ENCODE measurements at regions not wholly inside any gene's neighbourhood (a gene's known extent, or its start where the extent isn't known, plus 50 kb on each side); places are given as distances from the start of the nearest gene placed in this dataset.

DNA sequence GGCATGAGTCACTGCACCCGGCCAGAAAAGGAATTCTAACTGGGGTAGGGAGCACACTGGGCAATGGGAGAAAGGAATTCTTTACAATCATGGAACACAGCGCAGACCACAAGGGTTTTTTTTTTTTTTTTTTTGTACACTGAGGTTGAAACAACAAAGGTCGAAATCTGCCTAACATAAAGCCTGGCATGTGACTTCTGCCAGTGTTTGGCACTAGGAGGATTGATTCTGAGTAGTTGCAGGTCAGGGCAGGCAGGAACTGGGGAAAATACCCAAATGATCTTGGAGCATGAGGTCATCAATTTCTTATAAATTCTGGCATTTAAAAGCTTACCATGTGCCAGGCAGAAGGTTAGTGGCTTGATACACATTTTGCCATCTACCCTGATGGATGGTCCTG is 202.0 kb upstream of the SNX19 start:
- no peak for DNase-seq (ENCODE audit: low read depth in 2 of 2)

DNA sequence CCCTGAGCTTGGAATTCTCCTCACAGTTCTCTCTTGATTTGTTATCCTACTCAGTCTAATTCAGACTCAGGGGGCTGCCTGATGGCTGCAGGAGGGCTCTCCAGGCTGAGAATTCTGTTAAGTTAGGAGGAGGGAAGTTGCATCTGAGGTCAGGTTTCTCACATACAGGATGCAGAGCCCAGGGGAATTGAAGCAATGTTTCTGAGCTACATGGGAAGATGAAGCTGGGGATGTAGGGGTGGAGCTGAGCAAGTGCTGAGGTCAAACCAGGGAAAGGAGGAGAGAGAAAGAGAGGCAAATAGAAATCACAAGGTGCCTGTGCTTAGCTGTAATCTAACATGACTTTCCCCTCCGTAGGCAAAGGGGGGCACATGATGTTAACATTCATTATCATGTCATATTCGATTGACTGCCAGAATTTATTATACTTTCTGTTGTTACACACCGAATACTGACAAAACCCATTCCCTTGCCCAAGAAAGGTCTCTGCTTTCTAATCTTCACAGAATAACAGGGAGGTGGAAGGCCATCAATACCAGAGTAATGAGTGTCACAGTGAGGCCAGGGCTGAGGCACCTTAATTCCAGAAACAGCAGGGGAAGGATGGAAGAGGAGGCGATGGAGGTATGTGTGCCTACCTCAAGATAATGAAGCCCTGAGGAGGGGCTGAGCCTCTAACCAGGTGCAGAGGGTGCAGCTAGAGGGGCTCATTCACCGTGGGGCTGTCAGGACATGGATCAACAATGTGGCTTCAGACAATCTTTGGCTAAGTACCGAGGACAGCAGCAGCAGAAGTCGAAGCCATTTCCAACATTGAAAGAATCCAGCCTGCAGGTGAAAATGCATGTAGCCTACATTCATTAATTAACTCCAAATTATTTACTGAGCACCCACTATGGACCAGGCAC is 205.4 kb upstream of the SNX19 start:
- DNase-seq (ENCODE audit: low read depth in 2 of 2), result no peak

DNA sequence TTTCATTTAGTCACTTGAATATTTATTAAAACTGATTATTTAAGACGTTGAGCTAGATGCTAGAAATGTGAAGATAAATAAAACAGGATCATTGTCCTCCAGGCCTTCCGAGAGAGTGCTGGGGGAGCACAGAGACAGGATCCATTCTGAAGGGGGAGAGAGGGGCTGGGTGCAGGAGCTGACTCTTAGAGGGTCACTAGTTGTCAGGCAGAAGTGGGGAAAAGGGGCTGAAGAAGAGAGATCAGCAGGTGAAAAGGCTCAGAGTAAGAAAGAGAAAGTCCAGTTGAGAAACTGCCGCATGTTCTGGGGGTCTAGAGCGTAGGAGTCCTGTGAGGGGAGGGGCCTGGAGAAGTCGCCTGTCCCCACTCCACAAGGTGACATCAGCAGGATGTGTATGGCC is 206.2 kb upstream of the SNX19 start:
- DNase-seq (ENCODE audit: low read depth in 2 of 2), result no peak

GRCh38 chr11:131129474-131129873 is 213.2 kb upstream of the SNX19 start:
- no peak for DNase-seq (ENCODE audit: low read depth in 2 of 2)

DNA sequence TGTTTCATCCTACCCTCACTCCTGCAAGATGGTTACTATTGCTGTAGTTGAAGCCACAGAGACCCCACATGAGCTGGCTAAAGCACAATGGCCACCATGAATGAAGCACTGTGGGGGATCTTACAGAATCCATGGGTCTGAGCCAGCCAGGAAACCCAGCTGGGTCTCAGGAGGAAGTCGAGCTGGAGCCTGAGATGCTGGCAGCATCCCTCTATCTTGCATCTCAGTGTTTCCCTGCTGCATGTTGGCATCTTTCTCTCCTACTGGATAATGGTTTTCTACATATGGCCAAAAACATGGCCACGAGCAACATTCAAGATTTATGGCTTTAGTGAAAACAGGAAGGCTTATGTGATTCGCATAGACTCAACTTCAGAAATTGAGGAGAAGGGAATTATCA is 219.3 kb upstream of the SNX19 start:
- DNase-seq (ENCODE audit: low read depth in 2 of 2), result no peak

DNA sequence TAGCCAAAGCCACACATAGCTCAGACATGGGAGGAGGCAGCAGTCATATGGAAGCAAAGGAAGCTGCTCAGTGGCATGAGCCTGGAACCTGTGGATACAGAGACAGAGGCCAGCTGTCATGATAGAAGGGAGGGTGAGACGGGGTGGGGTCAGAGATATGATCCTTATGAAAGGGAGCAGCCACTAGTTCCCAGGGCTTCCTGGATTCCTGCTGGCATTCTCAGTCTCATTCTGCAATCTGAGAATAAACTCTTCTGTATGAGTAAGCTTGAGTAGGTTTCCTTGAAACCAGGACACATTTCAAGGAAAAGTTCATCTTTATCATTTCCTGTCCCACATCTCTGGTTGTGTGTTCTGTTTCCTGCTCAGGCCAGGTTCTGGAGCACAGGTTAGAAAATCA is 220.2 kb upstream of the SNX19 start:
- DNase-seq (ENCODE audit: low read depth in 2 of 2), result no peak

- DNase-seq (ENCODE audit: low read depth in 2 of 2), result no peak
Observed at GRCh38 chr11:131137046-131137445, 220.8 kb upstream of the SNX19 start.

DNA sequence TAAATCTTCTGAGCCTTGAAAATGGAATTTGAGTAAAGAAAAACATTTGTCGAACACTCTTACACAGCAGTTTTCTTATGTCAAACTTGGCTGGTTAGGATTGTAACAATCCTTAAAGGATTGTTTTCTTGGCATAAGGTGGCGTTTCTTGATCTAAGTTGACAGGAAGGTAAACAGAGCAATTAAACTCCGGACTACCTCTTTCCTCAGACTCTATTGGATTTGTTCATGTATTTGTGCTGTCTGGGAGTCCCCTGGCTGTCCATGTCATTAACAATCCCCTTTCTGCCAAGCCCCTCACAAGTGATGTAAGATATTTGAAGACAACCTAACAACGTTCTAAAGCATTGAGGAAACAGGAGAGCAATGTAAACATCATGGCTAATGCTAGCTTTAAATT is 222.5 kb upstream of the SNX19 start:
- no peak for DNase-seq (ENCODE audit: low read depth in 2 of 2)

DNA sequence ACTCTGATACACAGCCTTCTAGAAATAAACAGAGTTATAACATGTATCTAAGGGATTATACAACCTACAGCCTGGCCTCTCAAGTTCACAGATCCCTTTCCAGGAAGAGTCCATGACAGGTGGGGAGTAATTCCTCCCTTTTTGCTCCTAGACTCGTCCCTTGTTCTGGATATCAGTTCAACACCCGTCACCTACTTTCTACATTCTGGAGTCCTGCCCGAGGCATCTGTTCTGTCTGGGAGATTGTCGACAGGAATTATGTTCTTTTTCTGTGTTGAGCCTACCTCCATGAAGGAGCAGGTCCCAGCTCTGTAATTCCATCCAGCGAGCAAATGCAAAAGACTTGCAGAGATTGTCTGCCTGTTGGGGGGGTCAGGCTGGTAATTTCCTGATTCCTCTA is 224.6 kb upstream of the NTM start:
- no peak for DNase-seq (ENCODE audit: low read depth in 2 of 2)

- no peak for DNase-seq (ENCODE audit: low read depth in 2 of 2)
Observed at GRCh38 chr11:131146827-131147490, 223.5 kb upstream of the NTM start.

- no peak for DNase-seq (ENCODE audit: low read depth in 2 of 2)
Observed at GRCh38 chr11:131154351-131154750, 216.1 kb upstream of the NTM start.

- no peak for DNase-seq (ENCODE audit: low read depth in 2 of 2)
Observed at GRCh38 chr11:131157678-131158077, 212.7 kb upstream of the NTM start.

DNA sequence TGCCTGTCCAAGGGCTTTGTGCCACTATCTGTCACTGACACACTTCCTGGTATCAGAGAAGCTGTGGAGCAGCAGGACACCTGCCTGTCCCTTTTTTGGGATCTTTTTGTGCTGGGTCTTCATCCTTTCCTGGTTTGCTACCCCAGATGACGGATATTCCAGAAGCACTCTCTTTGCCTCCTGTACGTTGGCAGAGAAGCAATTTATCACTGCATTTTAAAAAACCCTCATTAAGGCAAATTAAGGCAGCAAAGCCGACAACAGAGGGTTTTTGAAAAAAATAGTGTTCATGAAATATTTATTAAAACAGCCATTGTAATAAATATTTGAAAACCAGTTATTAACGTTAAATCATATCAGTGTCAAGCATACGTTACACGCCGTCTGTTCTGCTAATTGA is 209.6 kb upstream of the NTM start:
- no peak for DNase-seq (ENCODE audit: low read depth in 2 of 2)

DNA sequence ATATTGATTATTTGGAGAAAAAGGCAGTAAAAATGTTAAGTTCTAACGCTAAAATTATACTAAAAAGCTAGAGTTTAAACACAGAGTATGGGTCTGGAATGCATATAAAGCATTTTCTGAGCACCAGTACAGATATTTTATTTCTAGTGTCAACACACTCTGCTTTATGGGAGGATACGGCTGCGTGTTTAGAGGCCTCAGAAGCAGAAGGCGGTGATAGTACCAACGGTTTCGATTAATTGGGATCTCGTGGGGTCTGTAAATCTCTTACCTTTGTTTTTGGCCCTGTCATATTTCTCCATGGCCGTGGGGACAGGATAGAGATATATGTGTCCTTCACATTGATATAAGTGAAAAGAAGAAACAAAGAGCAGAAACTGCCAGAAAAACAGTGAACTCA is 206.8 kb upstream of the NTM start:
- DNase-seq (ENCODE audit: low read depth in 2 of 2), result no peak

DNA sequence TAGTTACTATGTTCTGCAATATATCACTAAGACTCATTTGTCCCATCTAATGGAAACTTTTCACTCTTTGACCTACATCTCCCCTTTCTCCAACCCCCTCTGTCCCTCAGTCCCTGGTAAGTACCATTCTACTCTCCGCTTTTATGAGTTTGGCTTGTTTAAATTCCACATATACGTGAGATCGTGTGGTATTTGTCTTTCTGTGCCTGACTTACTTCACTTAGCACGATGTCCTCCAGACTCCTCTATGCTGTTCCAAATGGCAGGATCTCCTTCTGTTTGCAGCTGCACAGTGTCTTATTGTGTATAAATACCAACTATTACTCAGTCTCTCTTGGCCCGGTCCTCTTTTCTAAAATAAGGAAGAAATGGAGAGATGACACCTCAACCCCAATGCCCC is 205.4 kb upstream of the NTM start:
- DNase-seq (ENCODE audit: low read depth in 2 of 2), result no peak

DNA sequence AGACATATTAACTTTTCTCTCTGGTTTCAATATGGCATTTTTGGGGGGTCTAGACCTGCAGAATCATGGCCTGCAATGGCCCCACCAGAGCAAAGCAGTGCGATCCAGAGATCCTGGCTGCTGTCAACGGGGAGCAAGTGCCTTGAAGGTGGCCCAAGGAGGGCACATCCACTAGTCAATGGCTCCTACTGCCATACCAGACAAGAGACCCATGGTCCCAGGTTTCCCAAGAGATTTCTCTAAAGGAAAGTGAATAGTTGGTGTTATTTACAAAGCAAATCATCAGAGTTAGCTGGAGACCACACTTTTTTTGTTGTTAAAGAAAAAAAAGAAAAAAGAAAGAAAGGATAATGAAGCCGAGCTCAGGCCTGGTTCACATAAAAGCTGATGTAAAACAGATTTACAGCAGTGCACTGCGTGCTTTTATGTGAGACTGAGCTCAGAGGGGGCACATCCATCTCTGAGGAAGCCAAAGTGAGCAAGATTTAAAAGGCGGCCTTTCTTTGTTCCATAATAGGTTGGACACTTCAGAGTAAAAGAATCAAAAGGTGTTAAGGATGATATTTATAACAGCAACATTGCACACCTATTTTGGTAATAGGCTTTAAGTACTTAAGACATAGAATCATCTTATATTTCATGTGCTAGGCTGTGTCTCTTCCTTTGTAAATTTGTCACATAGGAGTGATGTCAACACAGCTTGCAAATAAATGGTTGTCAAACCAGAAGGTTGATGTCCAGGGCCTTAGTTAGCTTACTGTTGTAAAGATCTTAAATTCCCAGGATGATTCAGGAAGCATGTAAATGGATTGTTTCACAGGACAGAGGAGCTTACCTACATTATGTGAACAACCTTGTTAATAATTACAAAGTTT is 201.3 kb upstream of the NTM start:
- no peak for DNase-seq (ENCODE audit: low read depth in 2 of 2)

DNA sequence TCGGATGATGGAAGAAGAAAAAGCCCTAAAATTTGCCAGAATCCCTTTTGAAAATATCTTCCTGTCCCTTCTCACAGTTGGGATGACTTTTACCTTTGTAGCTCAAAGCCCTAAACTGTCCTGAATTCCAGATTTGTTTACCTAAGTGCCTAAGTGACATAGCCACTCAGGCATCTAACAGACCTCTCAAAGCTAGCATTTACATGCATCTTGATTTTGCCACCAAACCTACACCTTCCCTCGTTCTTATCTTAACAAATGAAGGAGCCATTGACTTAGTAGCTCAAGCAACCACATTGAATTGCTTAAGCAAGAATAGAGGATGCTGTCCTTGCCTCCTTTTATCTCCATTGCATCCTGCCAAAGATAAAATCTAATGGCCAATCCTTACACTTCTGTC is 198.4 kb upstream of the NTM start:
- no peak for DNase-seq (ENCODE audit: low read depth in 2 of 2)

DNA sequence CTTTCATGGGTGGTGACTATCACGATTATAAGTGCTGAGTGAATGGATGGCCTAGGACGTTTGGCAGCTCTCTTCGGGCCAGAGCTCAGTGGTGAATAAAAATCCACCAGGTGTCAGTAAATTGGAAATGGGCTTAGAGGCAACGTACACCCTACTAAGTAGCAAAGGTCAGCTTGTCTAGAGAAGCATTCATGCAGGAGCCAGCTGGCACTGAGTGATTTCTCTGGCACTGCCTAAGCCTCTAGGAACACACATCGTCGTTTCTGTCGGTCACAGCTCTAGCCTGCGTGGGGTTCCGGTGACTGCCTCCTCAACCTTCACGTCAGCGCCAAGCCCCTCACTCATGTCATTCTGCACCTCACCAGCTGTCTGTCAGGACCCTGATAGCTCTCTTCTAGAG is 192.4 kb upstream of the NTM start:
- no peak for DNase-seq (ENCODE audit: low read depth in 2 of 2)

DNA sequence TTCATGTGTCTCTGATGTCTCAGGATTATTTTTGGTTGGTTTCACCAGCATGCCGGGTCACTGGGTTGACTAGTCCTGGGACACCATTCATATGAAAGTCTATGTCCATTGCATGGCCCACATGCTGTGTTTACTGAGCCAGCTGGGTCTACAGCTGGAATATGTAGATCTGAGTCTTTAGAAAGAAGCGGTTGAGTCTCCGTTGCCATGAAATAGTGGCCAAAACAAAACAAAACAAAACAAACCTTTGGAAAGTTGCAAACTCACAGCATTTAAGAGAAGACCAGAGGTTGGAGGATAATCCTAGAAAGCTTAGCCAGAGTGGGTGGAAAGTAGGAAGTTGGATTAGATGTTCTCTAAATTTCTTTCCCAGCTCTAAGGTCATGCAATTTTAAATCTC is 191.8 kb upstream of the NTM start:
- DNase-seq (ENCODE audit: low read depth in 2 of 2), result no peak

DNA sequence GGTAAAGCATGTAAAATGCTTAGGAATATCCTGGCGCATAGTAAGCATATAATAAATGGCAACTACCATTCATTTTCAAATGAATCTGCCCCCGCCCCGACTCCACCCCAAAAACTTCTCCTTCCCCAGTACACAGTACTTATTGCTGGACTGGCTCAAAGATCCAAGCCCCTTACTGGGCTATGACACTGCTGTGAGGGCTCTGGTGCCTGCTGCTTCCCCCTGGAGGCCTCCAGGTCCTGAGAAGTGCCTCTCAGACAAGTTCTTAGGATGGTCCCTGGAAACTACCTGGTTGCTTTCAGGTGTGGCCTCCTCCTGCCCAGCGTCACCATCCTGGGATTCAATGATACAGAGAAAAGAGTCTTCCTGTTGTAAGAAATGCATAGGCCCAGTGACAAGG is 190.6 kb upstream of the NTM start:
- no peak for DNase-seq (ENCODE audit: low read depth in 2 of 2)

GRCh38 chr11:131185915-131186314 is 184.5 kb upstream of the NTM start:
- DNase-seq (ENCODE audit: low read depth in 2 of 2), result no peak

DNA sequence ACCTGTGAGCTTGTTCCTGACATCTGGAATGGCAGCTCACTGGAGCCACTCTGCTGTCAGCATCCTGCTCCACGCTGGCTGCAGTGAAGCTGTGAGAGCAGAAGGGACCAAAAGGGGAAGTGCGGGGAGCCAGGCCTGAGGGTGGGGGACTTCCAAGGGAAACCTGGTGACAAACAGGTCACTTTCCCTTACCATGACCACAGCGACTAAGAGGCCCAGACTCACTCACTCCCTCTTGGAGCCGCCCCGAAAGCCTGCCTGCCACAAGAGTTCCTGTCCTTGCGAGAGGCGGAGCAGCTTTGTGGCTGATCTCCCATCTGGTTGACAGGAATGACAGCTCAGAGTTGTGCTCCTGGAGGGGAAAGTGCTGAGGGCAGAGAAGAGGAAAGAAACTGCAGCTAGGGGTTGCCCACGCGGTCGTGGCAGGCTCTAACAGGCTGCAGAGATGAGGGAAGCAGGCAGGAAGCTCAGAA is 183.8 kb upstream of the NTM start:
- no peak for DNase-seq (ENCODE audit: low read depth in 2 of 2)

Data from lung microvascular endothelial cell (primary cell).